GM19452 (cell line): ENCODE measurements at regions not wholly inside any gene's neighbourhood (a gene's known extent, or its start where the extent isn't known, plus 50 kb on each side); places are given as distances from the start of the nearest gene placed in this dataset.
"Not testable (repeated sequence)": the region's sequence is repeated elsewhere in the genome, so short reads cannot be mapped to it uniquely, and the experiment has no call there.

Experiments used
- ATAC-seq: cut with Tn5 transposase; IDR thresholded peaks from one replicate; pipeline ENCODE4 v1.9.1; 2021; ENCODE audit not compliant: unreplicated experiment

DNA sequence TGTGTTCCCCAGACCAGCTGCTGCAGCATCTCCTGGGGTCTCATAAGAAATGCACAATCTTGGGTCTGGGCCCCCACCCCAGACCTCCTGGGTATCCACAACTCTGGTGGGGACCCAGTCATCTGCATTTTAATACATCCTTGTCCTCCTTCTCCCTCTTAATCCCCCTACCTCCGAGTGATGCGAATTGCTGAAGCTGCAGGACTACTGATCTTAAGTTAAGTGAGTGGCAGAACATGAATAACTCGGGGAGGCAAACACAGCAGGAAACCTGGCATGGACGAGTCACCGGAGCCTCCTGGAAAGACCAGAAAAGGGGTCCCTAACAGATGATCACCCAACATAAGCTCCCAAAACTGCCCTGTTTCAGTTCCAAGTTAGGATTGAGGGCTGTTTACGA, 283.2 kb upstream of the MGAT5 start:
- no peak for ATAC-seq

DNA sequence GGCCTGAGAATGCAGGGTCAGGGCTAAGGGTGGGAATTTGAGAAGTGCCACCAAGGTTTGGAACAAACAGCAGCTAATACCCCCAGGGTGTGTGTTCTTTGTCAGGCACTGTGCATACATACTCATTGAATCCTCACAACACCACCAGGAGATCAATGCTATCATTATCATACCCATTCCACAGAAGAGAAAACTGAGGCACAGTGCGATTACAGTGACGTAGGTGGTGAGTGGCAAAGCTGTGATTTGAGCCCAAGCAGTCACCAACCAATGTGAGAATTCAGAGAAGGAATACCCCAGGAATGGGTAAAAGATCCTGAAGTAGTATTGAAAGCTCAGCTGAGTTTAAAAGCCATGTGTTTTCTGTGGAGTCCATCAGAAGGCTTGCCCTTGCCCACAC, 281.6 kb upstream of the MGAT5 start:
- ATAC-seq: no peak

DNA sequence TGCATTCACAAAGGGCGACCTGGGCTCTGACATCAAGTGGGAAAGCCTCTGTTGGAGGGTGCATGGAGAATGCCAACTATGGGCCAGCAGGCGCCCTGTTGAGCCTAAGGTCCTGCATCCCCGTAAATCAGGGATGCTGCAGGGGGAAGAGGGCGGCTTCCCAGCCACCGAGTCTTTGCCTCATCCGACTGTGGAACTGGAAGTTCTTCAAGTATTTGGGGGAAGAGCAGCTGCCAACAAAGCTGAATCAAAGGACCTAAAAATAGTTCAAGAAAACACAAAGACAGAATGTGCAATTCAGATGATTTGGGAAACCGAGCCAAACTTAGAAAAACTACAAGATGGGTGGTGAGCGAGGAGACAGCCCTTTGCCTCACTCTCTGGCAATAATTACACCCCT, 281.1 kb upstream of the MGAT5 start:
- ATAC-seq: no peak

DNA sequence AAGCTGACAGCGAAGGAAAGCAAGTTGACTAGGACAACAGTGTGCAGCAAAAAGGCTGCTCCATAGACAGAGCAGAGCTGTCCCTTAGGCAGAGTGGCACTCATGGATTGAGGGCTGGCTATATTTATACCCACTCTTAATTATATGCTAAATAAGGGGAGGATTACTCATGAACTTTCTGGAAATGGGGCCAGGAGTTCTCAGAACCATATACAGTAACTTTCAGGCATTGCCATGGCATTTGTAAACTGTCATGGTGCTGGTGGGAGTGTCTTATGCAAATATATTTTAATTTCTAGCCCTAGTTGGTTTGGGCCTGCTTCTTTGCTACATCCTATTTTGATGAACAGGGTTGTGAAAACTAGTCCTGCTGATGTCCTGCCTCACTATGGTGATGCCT, 279.5 kb upstream of the MGAT5 start:
- no peak for ATAC-seq

DNA sequence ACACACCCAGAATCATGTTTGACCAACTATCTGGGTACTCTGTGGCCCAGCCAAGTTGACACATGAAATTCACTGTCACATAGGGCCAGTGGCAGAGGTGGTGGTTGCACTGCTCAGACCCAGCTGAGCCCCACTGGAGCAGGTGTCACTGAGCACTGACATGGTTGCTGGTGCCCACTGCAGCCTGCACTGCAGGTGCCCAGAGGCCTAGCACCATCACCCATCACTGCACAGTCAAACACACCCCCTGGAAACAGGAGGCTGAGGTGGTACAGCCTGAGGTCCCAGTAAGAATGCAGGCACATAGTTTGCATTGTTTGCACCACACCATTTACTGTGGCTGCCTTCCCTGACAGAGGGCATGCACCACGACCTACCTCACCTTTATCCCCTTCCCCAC, 278.7 kb upstream of the MGAT5 start:
- ATAC-seq: no peak

DNA sequence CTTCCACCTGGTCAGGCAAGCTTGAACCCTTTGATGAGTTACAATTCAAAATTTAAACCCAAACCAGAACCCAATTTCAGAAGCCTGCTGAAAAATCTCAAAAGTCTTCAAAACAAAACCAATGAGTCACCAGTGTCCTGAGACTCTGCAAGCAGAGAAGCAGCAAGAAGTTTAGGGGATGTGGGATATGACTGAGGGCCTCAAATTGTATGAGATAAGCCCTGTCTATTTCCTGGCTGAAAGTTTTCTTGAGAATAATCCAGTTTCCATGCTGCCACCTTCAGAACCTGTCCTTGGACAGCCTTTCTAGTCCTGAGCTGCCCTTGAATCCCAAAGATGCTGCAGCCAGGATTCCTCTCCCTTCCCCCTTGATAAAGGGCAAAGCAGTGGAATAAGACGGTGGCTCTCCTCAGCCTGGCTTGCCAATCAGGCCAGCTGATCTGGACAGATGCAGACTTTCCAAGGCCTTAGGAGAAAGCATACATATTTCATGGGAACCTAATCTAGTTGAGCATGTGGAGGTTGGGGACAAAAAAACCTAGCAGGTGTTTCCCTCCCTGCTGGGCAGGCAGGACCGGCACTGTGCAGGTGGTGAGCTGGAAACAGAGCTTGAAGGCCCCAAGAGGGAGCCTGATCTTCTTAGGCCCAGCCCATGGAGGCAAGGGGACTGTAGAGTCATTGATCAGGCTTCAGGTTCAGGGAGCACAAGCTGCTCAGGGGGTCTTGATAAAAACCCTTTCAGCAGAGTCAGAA, 278.0 kb upstream of the MGAT5 start:
- ATAC-seq: no peak

DNA sequence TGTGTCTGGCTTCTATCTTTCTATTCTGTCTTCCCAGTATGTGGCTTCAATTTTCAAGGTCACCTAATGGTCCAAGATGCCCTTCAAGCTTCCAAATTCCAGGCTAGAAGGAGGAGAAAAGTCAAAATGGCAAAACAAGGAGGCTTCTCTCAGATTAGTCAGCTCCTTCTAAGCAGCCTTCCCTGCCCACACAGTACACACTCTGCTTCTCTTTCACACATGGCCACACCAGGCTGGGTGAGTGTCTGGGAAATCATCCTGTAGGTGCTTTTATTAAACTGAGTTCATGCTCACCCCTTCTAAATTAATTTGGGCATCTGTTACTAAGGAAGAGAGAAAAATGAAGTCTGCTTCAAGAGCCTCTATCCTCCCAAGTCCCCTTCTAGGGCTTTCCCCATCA, 277.2 kb upstream of the MGAT5 start:
- ATAC-seq: no peak

DNA sequence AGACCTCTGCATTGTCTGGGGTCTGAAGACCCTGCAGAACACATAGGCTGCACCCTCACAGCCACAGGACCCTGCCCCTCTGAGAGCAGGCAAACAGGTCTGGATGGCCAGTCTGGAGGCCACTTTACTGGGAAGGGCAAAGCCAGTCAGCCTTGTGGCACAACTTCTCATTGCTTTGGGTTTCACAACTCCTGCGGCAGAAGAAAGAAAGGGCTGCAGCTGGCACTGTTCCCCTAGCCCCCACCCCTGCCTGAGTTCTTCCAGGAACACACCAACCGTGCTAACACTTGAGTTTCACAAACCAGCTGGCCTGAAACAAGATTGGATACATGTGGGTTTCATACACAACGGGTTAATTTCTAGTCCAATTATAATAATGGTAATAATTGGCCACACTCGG, 276.5 kb upstream of the MGAT5 start:
- no peak for ATAC-seq

DNA sequence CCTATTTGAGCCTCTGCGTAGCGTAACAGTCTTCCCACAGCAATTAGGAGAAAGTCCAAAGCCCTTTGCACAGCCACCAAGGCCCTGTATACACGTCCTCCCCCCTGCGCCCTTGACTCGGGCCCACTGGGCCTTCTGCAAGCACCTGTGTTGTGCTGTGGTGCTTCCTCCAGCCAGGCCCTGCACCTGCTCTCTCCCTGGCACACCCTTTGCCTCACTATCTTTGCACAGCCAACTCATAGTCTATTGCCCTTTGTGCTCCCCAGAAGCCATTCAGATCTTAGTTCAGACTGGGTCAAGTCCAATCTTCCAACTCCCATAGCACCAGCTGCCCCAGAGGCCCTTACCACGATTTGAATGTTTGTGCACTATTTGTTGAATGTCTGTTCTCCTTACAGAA, 271.6 kb upstream of the MGAT5 start:
- ATAC-seq: no peak

DNA sequence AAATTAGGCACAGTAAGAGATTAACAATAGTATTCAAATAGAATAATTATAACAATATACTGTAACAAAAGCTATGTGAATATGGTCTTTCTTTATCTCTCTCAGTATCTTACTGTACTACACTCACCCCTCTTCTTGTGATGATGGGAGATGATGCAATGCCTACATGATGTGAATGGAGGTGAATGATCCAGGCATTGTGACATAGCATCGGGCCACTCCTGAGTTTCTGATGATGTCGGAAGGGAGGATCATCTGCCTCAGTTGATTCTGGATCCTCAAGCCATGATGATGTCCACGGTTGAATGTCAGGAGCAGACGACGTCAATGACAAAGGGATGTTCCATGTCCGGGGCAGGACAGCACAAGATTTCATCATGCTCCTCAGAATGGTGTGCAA, 268.3 kb upstream of the MGAT5 start:
- ATAC-seq: no peak

DNA sequence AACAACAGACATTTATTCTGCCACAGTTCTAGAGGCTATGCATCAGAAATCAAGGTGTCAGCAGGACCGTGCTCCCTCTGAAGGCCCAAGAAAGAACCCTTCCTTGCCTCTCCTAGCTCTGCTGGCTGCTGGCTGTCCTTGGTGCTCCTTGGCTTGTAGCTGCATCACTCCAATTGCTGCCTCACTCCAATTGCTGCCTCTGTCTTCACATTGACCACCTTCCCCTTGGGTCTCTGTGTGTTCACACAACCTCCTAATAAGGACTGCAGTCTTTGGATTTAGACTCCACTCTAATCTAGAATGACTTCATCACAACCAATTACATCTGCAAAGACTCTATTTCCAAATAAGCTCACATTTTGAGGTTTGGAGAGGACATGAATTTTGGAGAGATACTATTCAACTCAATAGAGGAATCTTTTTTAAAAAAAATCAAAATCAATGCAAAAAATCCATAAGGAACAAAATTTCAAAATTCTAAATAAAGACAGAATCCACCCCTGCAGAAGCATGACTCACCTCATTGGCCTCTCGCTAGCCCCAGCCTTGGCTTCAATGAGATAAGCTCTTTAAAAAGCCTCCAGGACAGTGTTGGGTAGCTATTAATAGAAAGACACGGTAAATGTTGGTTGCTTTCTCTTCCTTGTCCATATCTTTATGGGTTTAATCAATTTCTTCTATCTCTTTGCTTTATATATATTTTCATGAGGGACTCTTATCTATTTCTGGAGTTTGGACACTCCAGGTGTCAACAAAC, 267.6 kb upstream of the MGAT5 start:
- no peak for ATAC-seq

DNA sequence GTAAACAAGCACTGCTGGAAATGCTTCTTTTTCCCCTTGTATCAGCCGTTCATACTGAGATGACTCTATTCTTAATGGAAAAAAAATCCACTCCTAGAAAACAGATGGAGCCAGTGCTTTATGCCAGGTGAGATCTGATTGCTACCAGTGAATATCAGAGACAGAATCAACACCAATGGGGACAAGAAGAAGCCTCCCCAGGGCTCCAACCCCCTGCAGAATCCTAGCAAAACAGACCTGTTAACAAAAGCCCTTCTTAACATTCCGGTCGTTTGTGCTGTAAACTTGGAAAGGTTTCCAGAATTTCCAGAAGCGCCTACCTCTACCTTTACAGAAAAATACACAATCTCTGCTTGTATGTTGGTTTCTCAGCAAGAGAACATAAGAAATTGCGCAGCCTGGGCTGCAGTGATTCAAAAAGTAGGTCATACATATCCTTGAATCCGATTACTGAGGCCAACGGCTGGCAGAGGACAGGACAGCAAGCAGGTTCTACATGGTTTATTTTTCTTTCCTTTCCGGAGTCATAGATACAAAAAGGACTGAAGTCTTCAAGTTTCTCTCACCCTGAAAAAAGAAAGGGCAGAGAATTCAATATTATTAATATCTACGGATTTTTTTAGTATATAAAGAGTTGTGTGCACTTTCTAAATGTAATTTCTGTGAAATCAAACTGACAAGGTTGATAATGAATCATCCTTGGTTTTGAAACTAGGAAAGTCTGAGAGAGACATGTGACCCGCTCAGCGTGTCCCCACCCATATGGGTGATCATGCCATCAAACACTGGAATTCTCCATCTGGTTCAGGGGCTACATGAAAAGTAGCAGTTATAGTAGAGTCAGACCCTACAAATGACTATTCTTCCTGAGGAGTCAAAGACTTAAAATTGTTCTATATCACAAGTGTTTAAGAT, 266.7 kb upstream of the MGAT5 start:
- ATAC-seq: no peak

DNA sequence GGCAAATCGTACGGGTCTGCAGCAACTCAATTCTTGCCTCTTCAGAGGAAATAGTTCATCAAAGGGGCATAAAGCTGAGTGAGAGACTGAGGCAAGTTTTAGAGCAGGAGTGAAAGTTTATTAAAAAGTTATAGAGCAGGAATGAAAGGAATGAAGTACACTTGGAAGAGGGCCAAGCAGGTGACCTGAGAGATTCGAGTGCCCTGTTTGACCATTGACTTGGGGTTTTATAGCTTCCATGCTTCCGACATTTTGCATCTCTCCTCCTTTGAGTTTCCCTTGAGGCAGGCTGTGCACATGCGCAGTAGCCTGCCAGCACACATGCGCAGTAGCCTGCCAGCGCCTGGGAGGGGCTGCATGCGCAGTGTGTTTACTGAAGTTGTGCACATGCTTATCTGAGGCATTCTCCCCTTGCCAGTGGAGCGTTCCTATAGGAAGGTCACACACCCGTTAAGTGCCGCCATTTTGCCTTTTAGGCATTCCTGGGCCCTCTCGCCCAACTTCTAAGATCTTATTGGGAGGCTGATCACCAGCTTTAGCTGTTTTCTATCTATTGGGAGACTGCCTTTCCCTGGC, 265.5 kb upstream of the MGAT5 start:
- no peak for ATAC-seq

DNA sequence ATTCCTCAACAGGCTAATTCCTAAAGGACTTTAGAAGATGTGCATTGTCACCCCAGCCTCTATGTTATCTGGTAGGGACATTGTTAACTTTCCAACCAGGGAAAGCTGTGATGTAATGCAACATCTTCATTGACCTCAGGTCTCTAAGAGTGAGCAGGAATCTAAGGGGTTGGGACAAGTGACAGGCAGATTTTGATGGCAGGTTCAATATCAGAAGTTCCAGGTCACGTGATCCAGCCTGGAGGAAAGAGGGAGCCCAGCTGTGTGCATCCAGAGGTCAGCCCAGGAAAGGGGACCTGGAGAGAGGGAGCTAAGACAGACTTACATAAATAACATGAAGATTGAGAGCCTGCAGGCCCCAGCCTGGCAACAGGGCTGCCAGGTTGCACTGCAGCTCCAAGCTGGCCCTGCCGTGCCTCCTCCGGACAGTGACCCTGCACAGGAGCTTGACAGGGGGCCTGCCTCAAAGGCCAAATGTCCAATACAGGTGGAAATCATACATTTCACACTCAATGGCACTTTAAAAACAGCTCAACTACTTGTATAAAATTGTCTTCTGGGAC, 262.2 kb upstream of the MGAT5 start:
- no peak for ATAC-seq

DNA sequence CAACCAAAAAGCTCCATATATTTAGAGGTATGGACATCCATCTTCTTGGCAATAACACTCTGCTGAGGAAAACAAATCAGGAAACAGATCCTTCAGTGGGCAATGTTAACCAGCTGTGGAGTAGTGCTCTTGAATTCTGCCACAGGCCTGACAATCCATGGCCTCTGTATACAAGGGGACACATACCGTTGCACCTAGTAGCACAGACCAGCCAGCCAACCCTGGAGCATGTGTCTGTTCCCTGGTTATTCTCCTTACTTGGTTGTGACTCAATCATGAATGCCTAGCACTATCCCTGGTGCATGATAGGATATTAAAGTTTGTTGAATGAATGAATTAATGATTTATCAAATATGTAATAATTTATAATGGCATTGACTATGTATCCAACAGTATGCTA, 261.4 kb upstream of the MGAT5 start:
- ATAC-seq: no peak

DNA sequence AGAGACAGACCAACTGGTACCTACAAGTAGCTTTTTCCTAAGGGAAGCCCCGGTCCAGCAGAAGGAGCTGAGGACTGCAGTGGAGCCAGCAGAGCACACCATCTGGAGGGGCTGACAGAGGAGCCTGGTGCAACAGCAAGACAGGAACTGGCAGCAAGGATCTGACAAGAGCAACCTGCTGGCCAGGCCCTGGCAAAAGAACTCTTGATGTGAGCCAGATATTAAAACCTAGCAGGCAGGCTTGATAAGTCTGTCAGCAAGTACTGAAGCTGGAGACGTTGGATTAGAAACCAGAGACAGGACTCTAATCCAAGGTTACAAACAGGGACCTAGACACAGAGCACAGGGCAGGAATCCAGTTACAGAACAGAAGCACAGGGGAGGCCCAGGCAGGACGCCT, 260.7 kb upstream of the MGAT5 start:
- no peak for ATAC-seq

DNA sequence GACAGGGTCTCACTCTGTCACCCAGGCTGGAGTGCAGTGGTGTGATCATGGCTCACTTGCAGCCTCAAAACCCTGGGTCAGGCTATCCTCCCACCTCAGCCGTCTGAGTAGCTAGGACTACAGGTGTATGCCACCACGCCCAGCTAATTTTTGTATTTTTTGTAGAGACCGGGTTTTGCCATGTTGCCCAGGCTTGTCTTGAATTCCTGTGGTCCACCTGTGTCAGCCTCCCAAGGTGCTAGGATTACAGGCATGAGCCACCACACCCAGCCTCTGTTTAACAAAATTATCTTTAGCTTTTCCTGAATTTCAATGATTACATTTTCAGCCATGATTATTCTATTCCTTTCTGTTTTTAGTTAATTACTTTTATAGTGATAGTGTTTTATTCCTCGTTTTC, 255.1 kb upstream of the MGAT5 start:
- ATAC-seq: not testable (repeated sequence)

DNA sequence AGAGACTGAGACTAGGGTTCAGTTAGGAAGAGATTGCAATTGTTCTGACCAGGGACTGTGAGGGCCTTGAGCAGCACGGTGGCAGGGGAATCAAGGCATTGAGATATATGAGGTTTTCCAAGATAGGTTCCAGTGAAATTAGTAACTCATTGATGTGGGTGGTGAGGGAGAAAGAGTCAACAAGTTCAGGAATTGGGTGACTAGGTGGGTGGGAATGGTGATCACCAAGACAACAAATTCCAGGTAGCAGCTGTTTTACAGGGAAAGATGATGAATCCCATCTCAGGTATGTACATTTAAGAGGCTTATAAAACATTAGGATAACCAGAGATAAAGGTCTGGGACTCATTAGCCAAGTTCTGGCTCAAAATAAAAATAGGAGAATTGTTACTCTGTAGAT, 251.5 kb upstream of the MGAT5 start:
- no peak for ATAC-seq

DNA sequence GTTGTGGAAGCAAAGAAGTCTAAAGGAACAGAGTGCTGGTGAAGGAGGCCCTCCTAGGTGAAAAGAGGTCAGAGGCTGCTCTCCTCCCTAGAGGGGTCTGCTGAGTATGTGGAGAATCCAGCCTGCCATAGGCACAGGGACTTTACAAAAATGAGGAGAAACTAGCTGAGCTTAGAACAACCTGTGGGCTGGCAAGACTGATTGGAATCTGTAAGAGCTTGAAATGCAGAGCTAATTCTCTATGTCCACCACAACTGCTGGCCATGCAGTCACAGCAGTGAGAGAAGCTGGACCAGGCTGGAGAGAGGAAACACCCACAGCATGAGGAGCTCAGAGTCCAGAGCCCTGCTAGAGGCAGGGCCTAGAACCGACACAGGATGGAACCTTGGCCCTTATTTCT, 251.0 kb upstream of the MGAT5 start:
- ATAC-seq: no peak

DNA sequence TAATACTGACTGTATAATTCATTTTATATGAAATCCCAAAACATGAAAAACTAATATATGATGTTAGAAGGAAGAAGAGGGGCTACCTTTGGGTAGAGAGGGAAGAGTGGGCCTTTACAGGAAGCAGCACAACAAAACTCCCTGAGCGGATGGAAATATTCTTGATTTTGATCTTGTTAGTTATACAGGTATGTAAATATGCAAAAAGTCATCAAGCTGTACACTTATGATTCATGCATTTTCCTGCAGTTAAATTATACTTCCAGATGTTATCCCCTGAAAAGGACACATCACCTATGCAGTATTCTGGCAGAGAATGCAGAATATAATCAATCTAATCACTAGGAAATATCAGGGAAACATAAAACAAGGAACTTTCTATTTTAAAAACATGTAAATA, 249.4 kb upstream of the MGAT5 start:
- ATAC-seq: no peak

DNA sequence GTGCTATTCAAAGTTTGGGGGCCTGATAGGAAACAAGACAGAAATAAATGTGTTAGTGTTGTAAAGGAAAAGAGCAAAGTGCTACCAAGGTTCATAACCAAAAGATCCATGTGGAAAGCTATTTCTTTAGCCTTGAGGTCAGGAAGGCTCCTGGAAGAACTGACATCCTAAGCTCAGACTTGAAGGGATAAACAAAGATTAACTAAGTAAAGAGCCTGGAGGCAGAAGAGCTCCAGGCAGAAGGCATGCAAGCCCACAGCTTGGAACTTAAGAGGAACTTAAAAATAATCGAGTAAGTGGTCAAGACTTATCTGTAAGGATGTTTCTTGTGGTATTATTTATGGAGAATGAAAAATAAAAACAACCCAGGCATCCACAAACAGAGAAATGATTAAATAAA, 245.0 kb upstream of the MGAT5 start:
- no peak for ATAC-seq
